ENCODE measurements at regions not wholly inside any gene's neighbourhood (a gene's known extent, or its start where the extent isn't known, plus 50 kb on each side); places are given as distances from the start of the nearest gene placed in this dataset.

GRCh38 chr3:55413236-55413635 is 73.9 kb downstream of the WNT5A start:
- DNase-seq: no peak

GRCh38 chr3:55412545-55412944 is 74.6 kb downstream of the WNT5A start:
- DNase-seq: no peak

GRCh38 chr3:55409806-55410205 is 77.3 kb downstream of the WNT5A start:
- DNase-seq: no peak

- no peak for DNase-seq
These were observed 78.8 kb downstream of the WNT5A start for GRCh38 chr3:55408193-55408826.

- no peak for DNase-seq
These were observed 79.7 kb downstream of the WNT5A start for GRCh38 chr3:55407426-55407820.

- no peak for DNase-seq
These were observed 80.2 kb downstream of the WNT5A start for GRCh38 chr3:55406696-55407425.

GRCh38 chr3:55405436-55405835 is 81.7 kb downstream of the WNT5A start:
- peak in 1 of 2 experiments; percentile 4 for DNase-seq

GRCh38 chr3:55402886-55403609 is 84.1 kb downstream of the WNT5A start:
- no peak for DNase-seq

GRCh38 chr3:55380561-55380960 is 106.5 kb downstream of the WNT5A start:
- DNase-seq: no peak

GRCh38 chr3:55376753-55377347 is 110.3 kb downstream of the WNT5A start:
- DNase-seq: no peak

- no peak for DNase-seq
These were observed 113.7 kb downstream of the WNT5A start for GRCh38 chr3:55373423-55373822.

GRCh38 chr3:55370272-55370671 is 116.8 kb downstream of the WNT5A start:
- no peak for DNase-seq

- no peak for DNase-seq
These were observed 117.8 kb downstream of the WNT5A start for GRCh38 chr3:55369141-55369847.

- no peak for DNase-seq
These were observed 118.7 kb downstream of the WNT5A start for GRCh38 chr3:55368366-55368765.

GRCh38 chr3:55367384-55367783 is 119.7 kb downstream of the WNT5A start:
- no peak for DNase-seq

- DNase-seq: no peak
These were observed 122.7 kb downstream of the WNT5A start for GRCh38 chr3:55364421-55364820.

- DNase-seq: no peak
These were observed 124.7 kb downstream of the WNT5A start for GRCh38 chr3:55362210-55362960.

- DNase-seq: no peak
These were observed 129.3 kb downstream of the WNT5A start for GRCh38 chr3:55357796-55358195.

- no peak for DNase-seq
These were observed 134.4 kb downstream of the WNT5A start for GRCh38 chr3:55352668-55353067.

GRCh38 chr3:55349851-55350250 is 137.3 kb downstream of the WNT5A start:
- no peak for DNase-seq

GRCh38 chr3:55343486-55344357 is 143.4 kb downstream of the WNT5A start:
- no peak for DNase-seq
